ENCODE measurements at regions not wholly inside any gene's neighbourhood (a gene's known extent, or its start where the extent isn't known, plus 50 kb on each side); places are given as distances from the start of the nearest gene placed in this dataset.
A peak's percentile ranks its signal among the peaks of the same experiment; 100 is the strongest.

- TF ChIP-seq, protein P1, sequence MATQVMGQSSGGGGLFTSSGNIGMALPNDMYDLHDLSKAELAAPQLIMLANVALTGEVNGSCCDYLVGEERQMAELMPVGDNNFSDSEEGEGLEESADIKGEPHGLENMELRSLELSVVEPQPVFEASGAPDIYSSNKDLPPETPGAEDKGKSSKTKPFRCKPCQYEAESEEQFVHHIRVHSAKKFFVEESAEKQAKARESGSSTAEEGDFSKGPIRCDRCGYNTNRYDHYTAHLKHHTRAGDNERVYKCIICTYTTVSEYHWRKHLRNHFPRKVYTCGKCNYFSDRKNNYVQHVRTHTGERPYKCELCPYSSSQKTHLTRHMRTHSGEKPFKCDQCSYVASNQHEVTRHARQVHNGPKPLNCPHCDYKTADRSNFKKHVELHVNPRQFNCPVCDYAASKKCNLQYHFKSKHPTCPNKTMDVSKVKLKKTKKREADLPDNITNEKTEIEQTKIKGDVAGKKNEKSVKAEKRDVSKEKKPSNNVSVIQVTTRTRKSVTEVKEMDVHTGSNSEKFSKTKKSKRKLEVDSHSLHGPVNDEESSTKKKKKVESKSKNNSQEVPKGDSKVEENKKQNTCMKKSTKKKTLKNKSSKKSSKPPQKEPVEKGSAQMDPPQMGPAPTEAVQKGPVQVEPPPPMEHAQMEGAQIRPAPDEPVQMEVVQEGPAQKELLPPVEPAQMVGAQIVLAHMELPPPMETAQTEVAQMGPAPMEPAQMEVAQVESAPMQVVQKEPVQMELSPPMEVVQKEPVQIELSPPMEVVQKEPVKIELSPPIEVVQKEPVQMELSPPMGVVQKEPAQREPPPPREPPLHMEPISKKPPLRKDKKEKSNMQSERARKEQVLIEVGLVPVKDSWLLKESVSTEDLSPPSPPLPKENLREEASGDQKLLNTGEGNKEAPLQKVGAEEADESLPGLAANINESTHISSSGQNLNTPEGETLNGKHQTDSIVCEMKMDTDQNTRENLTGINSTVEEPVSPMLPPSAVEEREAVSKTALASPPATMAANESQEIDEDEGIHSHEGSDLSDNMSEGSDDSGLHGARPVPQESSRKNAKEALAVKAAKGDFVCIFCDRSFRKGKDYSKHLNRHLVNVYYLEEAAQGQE (IDR thresholded peaks at IDR 0.05; ENCODE audit: unreplicated experiment) = no peak
- no peak for TF ChIP-seq ZNF331 (CRISPR knock-in tag; IDR thresholded peaks at IDR 0.05; ENCODE audit: low read depth)
These were observed 296.4 kb upstream of the RND3 start (continued) for GRCh38 chr2:150783896-150784295.

GRCh38 chr2:150783015-150783414, 295.5 kb upstream of the RND3 start:
- no peaks in the 10 kb centered on the region for H4K20me1 ChIP-seq (replicated peaks; ENCODE audit: insufficient read depth)
- DNase-seq (ENCODE audit: low spot score) = no peak
- no peak overlapping the region for H3K27ac ChIP-seq (ENCODE audit: low read depth)
- no peak overlapping the region for H3K4me3 ChIP-seq
- H3K79me2 ChIP-seq (replicated peaks; ENCODE audit: insufficient read depth) = no peaks in the 10 kb centered on the region
- Mint-ChIP-seq H3K27me3 (ENCODE audit: insufficient read depth, low read depth, poor library complexity) (peaks cover 2% of the 10 kb centered on the region), H3K36me3 (ENCODE audit: low read depth) (no peaks in the 10 kb centered on the region), H3K27ac (no peak overlapping the region), H3K4me1 (peaks cover 18% of the 10 kb centered on the region), H3K9me3 (no peaks in the 10 kb centered on the region), H3K4me3 (no peak overlapping the region)
- H3K4me1 ChIP-seq (ENCODE audit: insufficient read depth) = peaks cover 12% of the 10 kb centered on the region; the same call in 1 of the 2 replicates
- TF ChIP-seq, protein P2, sequence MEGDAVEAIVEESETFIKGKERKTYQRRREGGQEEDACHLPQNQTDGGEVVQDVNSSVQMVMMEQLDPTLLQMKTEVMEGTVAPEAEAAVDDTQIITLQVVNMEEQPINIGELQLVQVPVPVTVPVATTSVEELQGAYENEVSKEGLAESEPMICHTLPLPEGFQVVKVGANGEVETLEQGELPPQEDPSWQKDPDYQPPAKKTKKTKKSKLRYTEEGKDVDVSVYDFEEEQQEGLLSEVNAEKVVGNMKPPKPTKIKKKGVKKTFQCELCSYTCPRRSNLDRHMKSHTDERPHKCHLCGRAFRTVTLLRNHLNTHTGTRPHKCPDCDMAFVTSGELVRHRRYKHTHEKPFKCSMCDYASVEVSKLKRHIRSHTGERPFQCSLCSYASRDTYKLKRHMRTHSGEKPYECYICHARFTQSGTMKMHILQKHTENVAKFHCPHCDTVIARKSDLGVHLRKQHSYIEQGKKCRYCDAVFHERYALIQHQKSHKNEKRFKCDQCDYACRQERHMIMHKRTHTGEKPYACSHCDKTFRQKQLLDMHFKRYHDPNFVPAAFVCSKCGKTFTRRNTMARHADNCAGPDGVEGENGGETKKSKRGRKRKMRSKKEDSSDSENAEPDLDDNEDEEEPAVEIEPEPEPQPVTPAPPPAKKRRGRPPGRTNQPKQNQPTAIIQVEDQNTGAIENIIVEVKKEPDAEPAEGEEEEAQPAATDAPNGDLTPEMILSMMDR (conservative IDR thresholded peaks at IDR 0.05; ENCODE audit: low read depth in 2 of 2) = no peak
- TF ChIP-seq, protein P3, sequence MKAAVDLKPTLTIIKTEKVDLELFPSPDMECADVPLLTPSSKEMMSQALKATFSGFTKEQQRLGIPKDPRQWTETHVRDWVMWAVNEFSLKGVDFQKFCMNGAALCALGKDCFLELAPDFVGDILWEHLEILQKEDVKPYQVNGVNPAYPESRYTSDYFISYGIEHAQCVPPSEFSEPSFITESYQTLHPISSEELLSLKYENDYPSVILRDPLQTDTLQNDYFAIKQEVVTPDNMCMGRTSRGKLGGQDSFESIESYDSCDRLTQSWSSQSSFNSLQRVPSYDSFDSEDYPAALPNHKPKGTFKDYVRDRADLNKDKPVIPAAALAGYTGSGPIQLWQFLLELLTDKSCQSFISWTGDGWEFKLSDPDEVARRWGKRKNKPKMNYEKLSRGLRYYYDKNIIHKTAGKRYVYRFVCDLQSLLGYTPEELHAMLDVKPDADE (IDR thresholded peaks at IDR 0.05) = no peak
- no peak for TF ChIP-seq EZH2 (IDR thresholded peaks at IDR 0.05; ENCODE audit: low read depth, unreplicated experiment)
- no peak for TF ChIP-seq EZH2phosphoT487 (IDR thresholded peaks at IDR 0.05; ENCODE audit: unreplicated experiment)
- TF ChIP-seq, protein P4, sequence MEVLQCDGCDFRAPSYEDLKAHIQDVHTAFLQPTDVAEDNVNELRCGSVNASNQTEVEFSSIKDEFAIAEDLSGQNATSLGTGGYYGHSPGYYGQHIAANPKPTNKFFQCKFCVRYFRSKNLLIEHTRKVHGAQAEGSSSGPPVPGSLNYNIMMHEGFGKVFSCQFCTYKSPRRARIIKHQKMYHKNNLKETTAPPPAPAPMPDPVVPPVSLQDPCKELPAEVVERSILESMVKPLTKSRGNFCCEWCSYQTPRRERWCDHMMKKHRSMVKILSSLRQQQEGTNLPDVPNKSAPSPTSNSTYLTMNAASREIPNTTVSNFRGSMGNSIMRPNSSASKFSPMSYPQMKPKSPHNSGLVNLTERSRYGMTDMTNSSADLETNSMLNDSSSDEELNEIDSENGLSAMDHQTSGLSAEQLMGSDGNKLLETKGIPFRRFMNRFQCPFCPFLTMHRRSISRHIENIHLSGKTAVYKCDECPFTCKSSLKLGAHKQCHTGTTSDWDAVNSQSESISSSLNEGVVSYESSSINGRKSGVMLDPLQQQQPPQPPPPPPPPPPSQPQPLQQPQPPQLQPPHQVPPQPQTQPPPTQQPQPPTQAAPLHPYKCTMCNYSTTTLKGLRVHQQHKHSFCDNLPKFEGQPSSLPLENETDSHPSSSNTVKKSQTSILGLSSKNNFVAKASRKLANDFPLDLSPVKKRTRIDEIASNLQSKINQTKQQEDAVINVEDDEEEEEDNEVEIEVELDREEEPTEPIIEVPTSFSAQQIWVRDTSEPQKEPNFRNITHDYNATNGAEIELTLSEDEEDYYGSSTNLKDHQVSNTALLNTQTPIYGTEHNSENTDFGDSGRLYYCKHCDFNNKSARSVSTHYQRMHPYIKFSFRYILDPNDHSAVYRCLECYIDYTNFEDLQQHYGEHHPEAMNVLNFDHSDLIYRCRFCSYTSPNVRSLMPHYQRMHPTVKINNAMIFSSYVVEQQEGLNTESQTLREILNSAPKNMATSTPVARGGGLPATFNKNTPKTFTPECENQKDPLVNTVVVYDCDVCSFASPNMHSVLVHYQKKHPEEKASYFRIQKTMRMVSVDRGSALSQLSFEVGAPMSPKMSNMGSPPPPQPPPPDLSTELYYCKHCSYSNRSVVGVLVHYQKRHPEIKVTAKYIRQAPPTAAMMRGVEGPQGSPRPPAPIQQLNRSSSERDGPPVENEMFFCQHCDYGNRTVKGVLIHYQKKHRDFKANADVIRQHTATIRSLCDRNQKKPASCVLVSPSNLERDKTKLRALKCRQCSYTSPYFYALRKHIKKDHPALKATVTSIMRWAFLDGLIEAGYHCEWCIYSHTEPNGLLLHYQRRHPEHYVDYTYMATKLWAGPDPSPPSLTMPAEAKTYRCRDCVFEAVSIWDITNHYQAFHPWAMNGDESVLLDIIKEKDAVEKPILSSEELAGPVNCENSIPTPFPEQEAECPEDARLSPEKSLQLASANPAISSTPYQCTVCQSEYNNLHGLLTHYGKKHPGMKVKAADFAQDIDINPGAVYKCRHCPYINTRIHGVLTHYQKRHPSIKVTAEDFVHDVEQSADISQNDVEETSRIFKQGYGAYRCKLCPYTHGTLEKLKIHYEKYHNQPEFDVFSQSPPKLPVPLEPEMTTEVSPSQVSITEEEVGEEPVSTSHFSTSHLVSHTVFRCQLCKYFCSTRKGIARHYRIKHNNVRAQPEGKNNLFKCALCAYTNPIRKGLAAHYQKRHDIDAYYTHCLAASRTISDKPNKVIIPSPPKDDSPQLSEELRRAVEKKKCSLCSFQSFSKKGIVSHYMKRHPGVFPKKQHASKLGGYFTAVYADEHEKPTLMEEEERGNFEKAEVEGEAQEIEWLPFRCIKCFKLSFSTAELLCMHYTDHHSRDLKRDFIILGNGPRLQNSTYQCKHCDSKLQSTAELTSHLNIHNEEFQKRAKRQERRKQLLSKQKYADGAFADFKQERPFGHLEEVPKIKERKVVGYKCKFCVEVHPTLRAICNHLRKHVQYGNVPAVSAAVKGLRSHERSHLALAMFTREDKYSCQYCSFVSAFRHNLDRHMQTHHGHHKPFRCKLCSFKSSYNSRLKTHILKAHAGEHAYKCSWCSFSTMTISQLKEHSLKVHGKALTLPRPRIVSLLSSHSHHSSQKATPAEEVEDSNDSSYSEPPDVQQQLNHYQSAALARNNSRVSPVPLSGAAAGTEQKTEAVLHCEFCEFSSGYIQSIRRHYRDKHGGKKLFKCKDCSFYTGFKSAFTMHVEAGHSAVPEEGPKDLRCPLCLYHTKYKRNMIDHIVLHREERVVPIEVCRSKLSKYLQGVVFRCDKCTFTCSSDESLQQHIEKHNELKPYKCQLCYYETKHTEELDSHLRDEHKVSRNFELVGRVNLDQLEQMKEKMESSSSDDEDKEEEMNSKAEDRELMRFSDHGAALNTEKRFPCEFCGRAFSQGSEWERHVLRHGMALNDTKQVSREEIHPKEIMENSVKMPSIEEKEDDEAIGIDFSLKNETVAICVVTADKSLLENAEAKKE (CRISPR knock-in tag; IDR thresholded peaks at IDR 0.05) = no peak
- TF ChIP-seq ZNF331 (CRISPR knock-in tag; IDR thresholded peaks at IDR 0.05; ENCODE audit: low read depth) = no peak
- TF ChIP-seq ZNF114 (CRISPR knock-in tag; IDR thresholded peaks at IDR 0.05) = no peak
- TF ChIP-seq JUNB (IDR thresholded peaks at IDR 0.05; ENCODE audit: unreplicated experiment) = no peak
- TF ChIP-seq STAT1 (IDR thresholded peaks at IDR 0.05; ENCODE audit: unreplicated experiment) = no peak
- TF ChIP-seq NANOG (IDR thresholded peaks at IDR 0.05; ENCODE audit: borderline replicate concordance) = no peak
- no peaks in the 10 kb centered on the region for H3F3A ChIP-seq (replicated peaks; ENCODE audit: low read depth)
- H3K27me3 ChIP-seq (ENCODE audit: insufficient read depth) = no peaks in the 10 kb centered on the region
- H3K4me2 ChIP-seq = no peak overlapping the region
- peak overlapping the region; percentile 18; the same call in 1 of the 2 replicates for H2AFZ ChIP-seq
- ATAC-seq = no peak
- H3K36me3 ChIP-seq (ENCODE audit: insufficient read depth) = no peaks in the 10 kb centered on the region
- no peaks in the 10 kb centered on the region for H3K9me2 ChIP-seq (ENCODE audit: insufficient read depth)

All from GM23338 (cell line).